Erythroblast (primary cell): ENCODE measurements at regions not wholly inside any gene's neighbourhood (a gene's known extent, or its start where the extent isn't known, plus 50 kb on each side); places are given as distances from the start of the nearest gene placed in this dataset.
"Not testable (repeated sequence)": the region's sequence is repeated elsewhere in the genome, so short reads cannot be mapped to it uniquely, and the experiment has no call there.

Source experiments
- DNase-seq, 2 experiments: peaks; one replicate each; lab custom pipeline; 2025; lab: John Stamatoyannopoulos, UW
- GATA1 ChIP-seq: IDR thresholded peaks from 2 replicates; pipeline ENCODE4 v1.6.1; 2011; ENCODE audit warnings: low read depth, mild to moderate bottlenecking, control low read depth, low read length, moderate library complexity
- POLR2A ChIP-seq: IDR thresholded peaks from 2 replicates; pipeline ENCODE4 v1.6.1; 2011; ENCODE audit warnings: mild to moderate bottlenecking, low read length

GRCh38 chr4:77505958-77506319 lies 99.7 kb upstream of the CXCL13 start:
- no peak for DNase-seq
- TF ChIP-seq POLR2A (no peak), GATA1 (no peak)

- TF ChIP-seq POLR2A = no peak
These were observed 95.3 kb upstream of the CXCL13 start for GRCh38 chr4:77510367-77510766.

DNA sequence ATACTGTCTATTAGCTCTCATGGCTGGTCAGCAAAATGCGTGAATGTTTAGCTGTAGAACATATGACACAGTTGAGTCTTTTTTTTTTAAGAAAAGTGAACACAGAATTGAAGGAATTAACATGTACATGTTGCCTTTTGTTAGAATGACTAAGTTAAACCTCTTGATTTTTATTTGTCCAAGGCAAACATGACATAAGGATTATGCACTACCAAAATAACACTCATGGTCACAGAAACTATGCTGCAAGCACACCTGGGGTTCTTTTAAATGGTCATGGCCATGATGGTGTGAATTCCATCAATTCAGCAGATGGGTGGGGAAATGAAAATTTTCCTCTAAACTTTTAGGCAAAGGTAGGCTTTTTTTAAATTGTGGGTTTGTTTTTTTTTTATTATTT lies 80.1 kb upstream of the CXCL13 start:
- TF ChIP-seq POLR2A = no peak
- no peak for TF ChIP-seq GATA1
- DNase-seq = no peak

More at GRCh38 chr4:77510367-77510766, 95.3 kb upstream of the CXCL13 start:
- no peak for DNase-seq

DNA sequence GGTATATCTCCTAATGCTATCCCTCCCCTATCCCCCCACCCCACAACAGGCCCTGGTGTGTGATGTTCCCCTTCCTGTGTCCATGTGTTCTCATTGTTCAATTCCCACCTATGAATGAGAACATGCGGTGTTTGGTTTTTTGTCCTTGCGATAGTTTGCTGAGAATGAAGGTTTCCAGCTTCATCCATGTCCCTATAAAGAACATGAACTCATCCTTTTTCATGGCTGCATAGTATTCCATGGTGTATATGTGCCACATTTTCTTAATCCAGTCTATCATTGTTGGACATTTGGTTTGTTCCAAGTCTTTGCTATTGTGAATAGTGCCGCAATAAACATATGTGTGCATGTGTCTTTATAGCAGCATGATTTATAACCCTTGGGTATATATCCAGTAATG lies 77.7 kb upstream of the CXCL13 start:
- not testable (repeated sequence) for DNase-seq

- no peak for DNase-seq
- TF ChIP-seq POLR2A (no peak), GATA1 (no peak)
These were observed 67.5 kb upstream of the CXCL13 start for GRCh38 chr4:77538144-77538543.

- TF ChIP-seq GATA1 (no peak), POLR2A (no peak)
- DNase-seq = no peak
These were observed 67.0 kb upstream of the CXCL13 start for GRCh38 chr4:77538574-77539157.
